AG04450 (cell line): ENCODE measurements at regions not wholly inside any gene's neighbourhood (a gene's known extent, or its start where the extent isn't known, plus 50 kb on each side); places are given as distances from the start of the nearest gene placed in this dataset.

Experiments
- CTCF ChIA-PET: fragments of 300-600, 350-600 bp; formaldehyde crosslinking; extraction: SDS; loops from one replicate; lab custom pipeline; 2022; ENCODE audit warnings: antibody characterized with exemption, inconsistent platforms; lab: Charles Lee
- POLR2A ChIA-PET: fragments of 350-600 bp; formaldehyde crosslinking; extraction: SDS; loops from one replicate; lab custom pipeline; 2021; ENCODE audit warnings: antibody characterized with exemption, inconsistent platforms; lab: Yijun Ruan, JAX
- DNase-seq: peaks from one replicate; pipeline ENCODE4 v3.0.0-alpha.2; 2011; ENCODE audit warnings: low read depth, low spot score
- H3K27ac ChIP-seq: one replicate; pipeline ENCODE4 v1.5.1; 2012; ENCODE audit warnings: low read depth, low read length, control low read depth
- H3K27me3 ChIP-seq: one replicate; pipeline ENCODE4 v1.6.0; 2012; ENCODE audit warnings: low read length; ENCODE audit not compliant: control insufficient read depth, insufficient read depth
- H3K4me3 ChIP-seq: 2 replicates; pipeline ENCODE4 v1.5.1; 2011; ENCODE audit warnings: mild to moderate bottlenecking, low read depth, low read length, control low read depth
- H3K9me3 ChIP-seq: 2 replicates; pipeline ENCODE4 v1.5.1; 2012; ENCODE audit warnings: low read length; ENCODE audit not compliant: control insufficient read depth, insufficient read depth
- CTCF ChIP-seq: IDR thresholded peaks from 2 replicates; pipeline ENCODE4 v1.5.1; 2011; ENCODE audit warnings: low read depth, low read length, control low read depth, inconsistent platforms

- H3K27me3 ChIP-seq: no peaks in the 10 kb centered on the region
- POLR2A ChIA-PET: no interaction called here
- no peak overlapping the region for H3K4me3 ChIP-seq
- no peak for TF ChIP-seq CTCF
- no peaks in the 10 kb centered on the region for H3K9me3 ChIP-seq
- no peak overlapping the region for H3K27ac ChIP-seq
- CTCF ChIA-PET: no interaction called here
- DNase-seq: no peak
Observed at GRCh38 chr4:28232376-28232775, 1371.7 kb downstream of the STIM2 start.

GRCh38 chr4:28232951-28233350, 1372.3 kb downstream of the STIM2 start:
- TF ChIP-seq CTCF: no peak
- Histone ChIP-seq H3K27me3 (no peaks in the 10 kb centered on the region), H3K27ac (no peak overlapping the region), H3K9me3 (no peaks in the 10 kb centered on the region), H3K4me3 (no peak overlapping the region)
- ChIA-PET CTCF (no interaction called here), POLR2A (no interaction called here)
- no peak for DNase-seq

GRCh38 chr4:28233724-28234123, 1373.1 kb downstream of the STIM2 start:
- CTCF ChIA-PET: no interaction called here
- POLR2A ChIA-PET: no interaction called here
- Histone ChIP-seq H3K27ac (no peak overlapping the region), H3K9me3 (no peaks in the 10 kb centered on the region), H3K4me3 (no peak overlapping the region), H3K27me3 (no peaks in the 10 kb centered on the region)
- DNase-seq: no peak
- no peak for TF ChIP-seq CTCF

GRCh38 chr4:28238876-28239275, 1378.2 kb downstream of the STIM2 start:
- H3K9me3 ChIP-seq: no peaks in the 10 kb centered on the region
- no peaks in the 10 kb centered on the region for H3K27me3 ChIP-seq
- no peak for TF ChIP-seq CTCF
- no peak overlapping the region for H3K27ac ChIP-seq
- ChIA-PET CTCF (no interaction called here), POLR2A (no interaction called here)
- no peak overlapping the region for H3K4me3 ChIP-seq
- DNase-seq: no peak

- no peak for TF ChIP-seq CTCF
- POLR2A ChIA-PET: no interaction called here
- CTCF ChIA-PET: no interaction called here
- no peaks in the 10 kb centered on the region for H3K9me3 ChIP-seq
- H3K27me3 ChIP-seq: no peaks in the 10 kb centered on the region
- DNase-seq: no peak
- H3K4me3 ChIP-seq: no peak overlapping the region
- no peak overlapping the region for H3K27ac ChIP-seq
Observed at GRCh38 chr4:28241021-28241420, 1380.4 kb downstream of the STIM2 start.
